ENCODE measurements at regions not wholly inside any gene's neighbourhood (a gene's known extent, or its start where the extent isn't known, plus 50 kb on each side); places are given as distances from the start of the nearest gene placed in this dataset.

DNA sequence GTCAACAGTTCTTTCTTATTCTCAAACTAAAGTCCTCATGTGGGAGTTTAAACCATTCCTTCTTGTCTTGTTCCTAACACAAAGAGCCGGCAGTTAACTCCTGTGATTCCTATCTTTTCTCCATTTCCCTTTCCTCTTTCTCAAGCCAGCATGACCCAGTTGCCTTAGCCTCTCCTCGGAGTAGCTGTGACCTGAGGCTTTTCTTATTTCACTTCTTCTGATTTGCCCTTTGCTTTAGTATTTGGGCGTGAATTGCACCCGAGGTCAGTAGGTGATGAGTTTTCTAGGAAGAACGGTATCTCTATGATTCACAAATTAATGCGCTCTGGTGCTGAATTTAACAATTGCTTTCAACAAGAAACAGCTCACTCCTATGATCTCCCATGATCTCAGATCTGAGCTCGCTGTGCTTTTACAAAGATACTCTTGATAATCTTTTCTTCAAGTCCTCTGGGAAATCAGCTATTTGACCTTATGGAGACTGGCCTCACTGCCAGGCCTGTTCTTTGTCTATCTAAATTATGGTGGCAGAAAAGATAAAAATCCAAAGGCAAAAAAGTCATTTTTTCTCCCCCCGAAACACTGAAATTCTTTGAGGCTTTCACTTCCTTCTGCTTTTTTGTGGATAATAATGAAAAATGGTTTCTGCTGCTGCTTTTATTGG lies 184.6 kb downstream of the JCAD start:
- ChIA-PET CTCF (no interaction called here), POLR2A (ENCODE audit: low non-redundant PET) (no interaction called here)
- Histone ChIP-seq H3K9me3 (ENCODE audit: low read depth, low read length, poor library complexity, severe bottlenecking) (no peaks in the 10 kb centered on the region), H3K4me1 (ENCODE audit: insufficient read depth, low read length, poor library complexity, severe bottlenecking) (no peaks in the 10 kb centered on the region), H3K4me3 (ENCODE audit: low read depth, low read length, poor library complexity, severe bottlenecking) (no peak overlapping the region), H3K36me3 (ENCODE audit: insufficient read depth, low read length, poor library complexity, severe bottlenecking) (no peaks in the 10 kb centered on the region), H3K27ac (ENCODE audit: low read depth, low read length, poor library complexity, severe bottlenecking) (no peak overlapping the region), H3K27me3 (replicated peaks; ENCODE audit: insufficient read depth, low read depth, low read length, poor library complexity) (no peaks in the 10 kb centered on the region)
- intact Hi-C loops (cut with micrococcal nuclease; ENCODE audit: unreplicated experiment): no loop called here
- no peak for DNase-seq (ENCODE audit: low spot score)
- BruUV-seq (replicated peaks): no TSS peak
- TF ChIP-seq, protein P1, sequence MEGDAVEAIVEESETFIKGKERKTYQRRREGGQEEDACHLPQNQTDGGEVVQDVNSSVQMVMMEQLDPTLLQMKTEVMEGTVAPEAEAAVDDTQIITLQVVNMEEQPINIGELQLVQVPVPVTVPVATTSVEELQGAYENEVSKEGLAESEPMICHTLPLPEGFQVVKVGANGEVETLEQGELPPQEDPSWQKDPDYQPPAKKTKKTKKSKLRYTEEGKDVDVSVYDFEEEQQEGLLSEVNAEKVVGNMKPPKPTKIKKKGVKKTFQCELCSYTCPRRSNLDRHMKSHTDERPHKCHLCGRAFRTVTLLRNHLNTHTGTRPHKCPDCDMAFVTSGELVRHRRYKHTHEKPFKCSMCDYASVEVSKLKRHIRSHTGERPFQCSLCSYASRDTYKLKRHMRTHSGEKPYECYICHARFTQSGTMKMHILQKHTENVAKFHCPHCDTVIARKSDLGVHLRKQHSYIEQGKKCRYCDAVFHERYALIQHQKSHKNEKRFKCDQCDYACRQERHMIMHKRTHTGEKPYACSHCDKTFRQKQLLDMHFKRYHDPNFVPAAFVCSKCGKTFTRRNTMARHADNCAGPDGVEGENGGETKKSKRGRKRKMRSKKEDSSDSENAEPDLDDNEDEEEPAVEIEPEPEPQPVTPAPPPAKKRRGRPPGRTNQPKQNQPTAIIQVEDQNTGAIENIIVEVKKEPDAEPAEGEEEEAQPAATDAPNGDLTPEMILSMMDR (conservative IDR thresholded peaks at IDR 0.05; ENCODE audit: low read depth, low read length): no peak
- no peak for TF ChIP-seq EZH2 (IDR thresholded peaks at IDR 0.05; ENCODE audit: borderline replicate concordance, low read depth, low read length, poor library complexity, severe bottlenecking)

DNA sequence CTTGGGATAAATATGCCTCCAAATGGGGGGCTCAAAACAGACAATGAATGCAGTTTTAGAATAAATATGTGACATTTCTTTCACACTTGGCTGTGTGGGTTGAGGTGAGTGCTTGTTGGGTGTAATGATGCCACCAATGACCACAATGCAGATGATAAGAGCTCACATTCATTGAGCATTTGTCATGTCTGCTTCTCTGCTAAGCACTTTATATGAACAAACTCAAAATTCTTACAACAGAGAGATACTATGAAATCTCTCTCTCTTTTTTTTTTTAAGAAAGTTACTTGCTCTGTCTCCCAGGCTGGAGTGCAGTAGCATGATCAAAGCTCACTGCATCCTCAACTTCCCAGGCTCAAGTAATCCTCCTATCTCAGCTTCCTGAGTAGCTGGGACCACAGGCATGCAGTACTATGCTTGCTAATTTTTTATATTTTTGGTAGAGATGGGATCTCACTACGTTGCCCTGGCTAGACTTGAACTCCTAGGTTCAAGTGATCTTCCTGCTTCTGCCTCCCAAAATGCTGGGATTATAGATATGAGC lies 185.4 kb downstream of the JCAD start:
- Histone ChIP-seq H3K27me3 (replicated peaks; ENCODE audit: insufficient read depth, low read depth, low read length, poor library complexity) (no peaks in the 10 kb centered on the region), H3K27ac (ENCODE audit: low read depth, low read length, poor library complexity, severe bottlenecking) (no peak overlapping the region), H3K36me3 (ENCODE audit: insufficient read depth, low read length, poor library complexity, severe bottlenecking) (no peaks in the 10 kb centered on the region), H3K4me1 (ENCODE audit: insufficient read depth, low read length, poor library complexity, severe bottlenecking) (no peaks in the 10 kb centered on the region), H3K4me3 (ENCODE audit: low read depth, low read length, poor library complexity, severe bottlenecking) (no peak overlapping the region), H3K9me3 (ENCODE audit: low read depth, low read length, poor library complexity, severe bottlenecking) (no peaks in the 10 kb centered on the region)
- POLR2A ChIA-PET (ENCODE audit: low non-redundant PET): no interaction called here
- no peak for TF ChIP-seq EZH2 (IDR thresholded peaks at IDR 0.05; ENCODE audit: borderline replicate concordance, low read depth, low read length, poor library complexity, severe bottlenecking)
- TF ChIP-seq, protein P1 (conservative IDR thresholded peaks at IDR 0.05; ENCODE audit: low read depth, low read length): no peak
- no TSS peak for BruUV-seq (replicated peaks)
- CTCF ChIA-PET: no interaction called here
- intact Hi-C loops (cut with micrococcal nuclease; ENCODE audit: unreplicated experiment): no loop called here
- no peak for DNase-seq (ENCODE audit: low spot score)

DNA sequence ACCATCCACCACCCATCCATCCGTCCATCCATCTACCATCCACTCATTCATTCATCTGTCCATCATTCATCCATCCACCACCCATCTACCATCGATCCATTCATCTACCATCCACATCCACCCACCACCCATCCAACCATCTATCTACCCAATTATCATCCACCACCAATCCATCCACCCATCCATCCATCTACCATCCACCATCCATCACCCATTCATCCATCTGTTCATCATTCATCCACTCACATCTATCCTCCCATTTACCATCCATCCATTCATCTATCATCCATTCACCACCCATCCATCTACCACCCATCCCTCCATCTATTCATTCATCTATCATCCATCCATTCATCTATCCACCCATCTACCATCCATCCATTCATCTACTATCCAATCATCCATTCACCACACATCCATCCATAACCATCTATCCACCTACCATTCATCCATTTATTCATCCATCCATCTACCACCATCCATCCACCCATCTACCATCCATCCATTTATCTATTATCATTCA lies 188.8 kb downstream of the JCAD start:
- ChIA-PET CTCF (no interaction called here), POLR2A (ENCODE audit: low non-redundant PET) (no interaction called here)
- no peaks in the 10 kb centered on the region for H3K9me3 ChIP-seq (ENCODE audit: low read depth, low read length, poor library complexity, severe bottlenecking)
- DNase-seq (ENCODE audit: low spot score): no peak
- TF ChIP-seq, protein P1 (conservative IDR thresholded peaks at IDR 0.05; ENCODE audit: low read depth, low read length): no peak
- TF ChIP-seq EZH2 (IDR thresholded peaks at IDR 0.05; ENCODE audit: borderline replicate concordance, low read depth, low read length, poor library complexity, severe bottlenecking): no peak
- H3K27ac ChIP-seq (ENCODE audit: low read depth, low read length, poor library complexity, severe bottlenecking): no peak overlapping the region
- intact Hi-C loops (cut with micrococcal nuclease; ENCODE audit: unreplicated experiment): no loop called here
- H3K4me1 ChIP-seq (ENCODE audit: insufficient read depth, low read length, poor library complexity, severe bottlenecking): no peaks in the 10 kb centered on the region
- no TSS peak for BruUV-seq (replicated peaks)
- no peaks in the 10 kb centered on the region for H3K27me3 ChIP-seq (replicated peaks; ENCODE audit: insufficient read depth, low read depth, low read length, poor library complexity)
- no peak overlapping the region for H3K4me3 ChIP-seq (ENCODE audit: low read depth, low read length, poor library complexity, severe bottlenecking)
- no peaks in the 10 kb centered on the region for H3K36me3 ChIP-seq (ENCODE audit: insufficient read depth, low read length, poor library complexity, severe bottlenecking)

Data from A673 (cell line).